A549 (cell line): ENCODE measurements at regions not wholly inside any gene's neighbourhood (a gene's known extent, or its start where the extent isn't known, plus 50 kb on each side); places are given as distances from the start of the nearest gene placed in this dataset.

Source experiments
- CTCF ChIP-seq: fragments of >200 bp; sonication (Bioruptor Twin); formaldehyde crosslinking; IDR thresholded peaks from 3 replicates; pipeline ENCODE4 v1.5.1; 2016
- PHF8 ChIP-seq: fragments of 200-600 bp; sonication (generic); IDR thresholded peaks from 2 replicates; pipeline ENCODE4 v1.6.1; 2016; ENCODE audit warnings: low read depth, mild to moderate bottlenecking, antibody characterized with exemption, moderate library complexity, borderline replicate concordance
- TF ChIP-seq, protein P1 (sequence below): IDR thresholded peaks from 2 replicates; pipeline ENCODE4 v1.6.1; 2012

- no peak for TF ChIP-seq CTCF
- TF ChIP-seq, protein P1, sequence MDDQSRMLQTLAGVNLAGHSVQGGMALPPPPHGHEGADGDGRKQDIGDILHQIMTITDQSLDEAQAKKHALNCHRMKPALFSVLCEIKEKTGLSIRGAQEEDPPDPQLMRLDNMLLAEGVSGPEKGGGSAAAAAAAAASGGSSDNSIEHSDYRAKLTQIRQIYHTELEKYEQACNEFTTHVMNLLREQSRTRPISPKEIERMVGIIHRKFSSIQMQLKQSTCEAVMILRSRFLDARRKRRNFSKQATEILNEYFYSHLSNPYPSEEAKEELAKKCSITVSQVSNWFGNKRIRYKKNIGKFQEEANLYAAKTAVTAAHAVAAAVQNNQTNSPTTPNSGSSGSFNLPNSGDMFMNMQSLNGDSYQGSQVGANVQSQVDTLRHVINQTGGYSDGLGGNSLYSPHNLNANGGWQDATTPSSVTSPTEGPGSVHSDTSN: no peak
- TF ChIP-seq PHF8: no peak
These were observed 80.7 kb upstream of the PLAC8 start for GRCh38 chr4:83195269-83195668.
